D721Med (cell line): ENCODE measurements at regions not wholly inside any gene's neighbourhood (a gene's known extent, or its start where the extent isn't known, plus 50 kb on each side); places are given as distances from the start of the nearest gene placed in this dataset.
"Not testable (repeated sequence)": the region's sequence is repeated elsewhere in the genome, so short reads cannot be mapped to it uniquely, and the experiment has no call there.

ENCODE experiments used
- DNase-seq: peaks from one replicate; pipeline ENCODE4 v3.0.0; 2011; ENCODE audit warnings: low spot score; ENCODE audit not compliant: insufficient read length
- FAIRE-seq: peaks from 2 replicates; lab custom pipeline; 2011; peaks lifted over from hg19 to GRCh38; lab: Jason Lieb, UNC
- TF ChIP-seq, protein P1 (sequence below): IDR thresholded peaks from 2 replicates; pipeline ENCODE4 v1.5.1; 2012; ENCODE audit warnings: mild to moderate bottlenecking, control low read depth; ENCODE audit not compliant: insufficient read depth; ENCODE audit errors: missing control alignments

DNA sequence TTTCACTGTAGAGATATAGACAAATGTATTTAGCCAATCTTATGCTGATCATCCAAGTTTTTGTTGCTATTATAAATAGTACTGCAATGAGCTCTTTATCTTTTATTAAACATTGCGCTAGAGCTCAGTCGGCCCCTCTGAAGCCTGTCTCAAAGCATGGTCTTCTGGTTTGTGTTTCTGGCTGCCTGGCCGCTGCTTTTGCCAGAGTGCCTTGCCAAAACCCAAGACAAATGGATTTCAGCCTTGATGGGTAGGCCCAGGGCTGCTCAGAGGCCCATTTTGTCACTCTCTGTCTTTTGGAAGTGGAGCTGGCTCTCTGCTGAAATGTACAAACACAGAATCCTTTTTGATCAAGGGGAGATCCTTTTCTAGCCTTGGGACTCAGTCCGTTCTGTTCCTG is 102.9 kb upstream of the KCNG1 start:
- TF ChIP-seq, protein P1, sequence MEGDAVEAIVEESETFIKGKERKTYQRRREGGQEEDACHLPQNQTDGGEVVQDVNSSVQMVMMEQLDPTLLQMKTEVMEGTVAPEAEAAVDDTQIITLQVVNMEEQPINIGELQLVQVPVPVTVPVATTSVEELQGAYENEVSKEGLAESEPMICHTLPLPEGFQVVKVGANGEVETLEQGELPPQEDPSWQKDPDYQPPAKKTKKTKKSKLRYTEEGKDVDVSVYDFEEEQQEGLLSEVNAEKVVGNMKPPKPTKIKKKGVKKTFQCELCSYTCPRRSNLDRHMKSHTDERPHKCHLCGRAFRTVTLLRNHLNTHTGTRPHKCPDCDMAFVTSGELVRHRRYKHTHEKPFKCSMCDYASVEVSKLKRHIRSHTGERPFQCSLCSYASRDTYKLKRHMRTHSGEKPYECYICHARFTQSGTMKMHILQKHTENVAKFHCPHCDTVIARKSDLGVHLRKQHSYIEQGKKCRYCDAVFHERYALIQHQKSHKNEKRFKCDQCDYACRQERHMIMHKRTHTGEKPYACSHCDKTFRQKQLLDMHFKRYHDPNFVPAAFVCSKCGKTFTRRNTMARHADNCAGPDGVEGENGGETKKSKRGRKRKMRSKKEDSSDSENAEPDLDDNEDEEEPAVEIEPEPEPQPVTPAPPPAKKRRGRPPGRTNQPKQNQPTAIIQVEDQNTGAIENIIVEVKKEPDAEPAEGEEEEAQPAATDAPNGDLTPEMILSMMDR: no peak
- DNase-seq (no peak), FAIRE-seq (no peak)

DNA sequence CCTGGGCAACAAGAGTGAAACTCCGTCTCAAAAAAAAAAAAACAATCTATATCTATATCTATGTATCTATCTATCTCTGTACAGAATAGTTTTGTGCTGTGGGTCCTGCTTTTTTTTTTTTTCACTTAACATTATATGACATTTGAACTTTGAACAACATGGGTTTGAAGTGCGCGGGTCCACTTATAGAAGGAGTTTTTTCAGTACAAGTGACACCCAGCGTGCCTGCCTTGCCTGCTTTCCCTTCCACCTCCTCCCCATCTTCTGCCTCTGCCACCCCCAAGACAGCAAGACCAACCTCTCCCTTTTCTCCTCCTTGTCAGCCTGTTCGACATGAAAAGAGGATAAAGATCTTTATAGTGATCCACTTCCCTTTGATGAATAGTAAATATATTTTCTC is 102.2 kb upstream of the KCNG1 start:
- FAIRE-seq (no peak), DNase-seq (no peak)
- TF ChIP-seq, protein P1: no peak

DNA sequence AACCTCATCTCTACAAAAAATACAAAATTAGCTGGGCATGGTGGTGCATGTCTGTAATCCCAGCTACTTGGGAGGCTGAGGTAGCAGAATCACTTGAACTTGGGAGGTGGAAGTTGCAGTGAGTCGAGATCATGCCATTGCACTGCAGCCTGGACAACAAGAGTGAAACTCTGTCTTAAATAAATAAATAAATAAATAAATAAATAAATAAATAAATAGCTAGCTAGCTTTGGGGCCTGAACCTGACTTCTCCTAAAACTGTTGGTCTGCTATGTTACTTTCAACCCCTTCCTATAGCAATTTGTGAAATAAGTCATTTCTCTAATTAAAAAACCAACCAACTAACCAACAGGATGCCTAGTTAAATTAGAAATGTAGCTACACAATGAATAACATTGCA is 101.0 kb upstream of the KCNG1 start:
- not testable (repeated sequence) for DNase-seq, FAIRE-seq

DNA sequence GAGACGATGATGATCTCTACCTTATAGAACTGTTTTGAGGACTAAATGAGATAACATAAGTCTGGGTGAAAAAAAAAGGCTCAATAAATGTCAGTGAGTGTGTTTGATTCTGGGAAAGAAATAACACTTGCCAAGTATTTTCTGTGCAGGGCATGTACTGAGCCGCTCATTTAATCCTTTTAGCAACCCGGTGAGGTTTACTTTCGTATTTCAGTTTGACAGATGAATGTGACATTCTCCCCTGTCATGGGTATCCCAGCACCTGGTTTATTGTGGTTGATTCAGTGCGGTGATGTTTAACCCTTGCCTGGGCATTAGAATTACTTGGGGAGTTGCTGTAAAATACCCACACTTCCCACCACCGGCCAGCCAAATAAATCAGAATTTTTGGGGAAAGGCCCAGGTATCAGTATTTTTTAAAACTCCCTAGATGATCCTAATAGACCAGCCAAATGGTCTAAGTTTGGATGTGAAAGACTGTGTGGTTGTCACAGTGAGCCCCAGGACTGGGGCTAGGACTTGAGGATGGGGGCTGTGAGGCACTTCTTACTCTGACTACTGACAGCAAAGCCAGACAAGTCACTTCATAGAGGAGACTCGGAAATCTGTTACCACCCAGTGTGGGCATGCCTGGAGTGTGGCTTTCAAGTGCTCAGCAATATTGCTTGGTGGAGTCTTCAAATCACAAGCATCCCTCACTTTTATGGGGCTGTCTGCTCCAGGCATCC is 100.2 kb upstream of the KCNG1 start:
- FAIRE-seq: no peak
- TF ChIP-seq, protein P1: no peak
- DNase-seq: no peak

DNA sequence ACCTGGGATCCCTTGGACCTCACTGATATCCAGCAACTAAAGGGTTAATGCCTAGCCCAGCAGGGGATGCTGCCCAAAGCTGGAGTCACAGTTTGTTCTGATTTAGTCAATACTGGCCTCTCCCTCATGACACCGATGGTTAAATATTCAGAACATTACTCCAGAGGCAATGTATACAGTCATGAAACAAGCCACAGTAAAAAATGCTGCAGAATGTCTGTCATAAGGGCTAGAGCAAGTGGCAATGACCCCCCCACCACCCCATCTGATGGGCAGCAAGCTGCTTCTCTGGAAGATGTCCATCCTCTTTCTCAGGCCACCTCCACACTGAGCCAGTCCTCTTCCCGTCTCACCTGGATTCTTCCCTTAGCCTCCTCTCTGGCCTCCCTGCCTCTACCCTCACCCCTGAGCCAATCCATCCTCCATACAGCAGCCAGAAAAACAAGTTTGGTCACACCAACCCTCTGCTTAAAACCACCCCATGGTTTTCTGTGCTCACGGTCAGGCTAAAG is 99.0 kb upstream of the KCNG1 start:
- DNase-seq (no peak), FAIRE-seq (no peak)
- TF ChIP-seq, protein P1: no peak

DNA sequence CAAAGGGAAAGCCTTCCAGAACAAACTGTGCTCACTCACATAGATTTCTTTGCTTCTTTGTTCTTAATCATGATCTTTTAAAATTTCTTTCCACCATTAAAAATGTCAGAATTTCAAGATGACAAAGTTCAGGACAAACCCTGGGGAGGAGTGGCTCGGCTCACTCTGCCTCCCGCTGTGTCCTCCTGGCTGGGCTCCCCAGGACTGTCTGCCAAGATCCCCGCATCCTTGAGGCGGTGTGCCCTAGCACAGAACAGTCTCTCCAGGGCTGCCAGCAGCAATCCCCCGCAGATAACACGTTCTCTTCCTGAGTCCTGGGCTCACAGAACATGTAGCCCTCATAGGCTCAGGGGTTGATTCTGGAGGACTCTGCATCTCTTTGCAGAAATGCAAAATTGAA is 98.4 kb upstream of the KCNG1 start:
- TF ChIP-seq, protein P1: no peak
- DNase-seq (no peak), FAIRE-seq (no peak)

DNA sequence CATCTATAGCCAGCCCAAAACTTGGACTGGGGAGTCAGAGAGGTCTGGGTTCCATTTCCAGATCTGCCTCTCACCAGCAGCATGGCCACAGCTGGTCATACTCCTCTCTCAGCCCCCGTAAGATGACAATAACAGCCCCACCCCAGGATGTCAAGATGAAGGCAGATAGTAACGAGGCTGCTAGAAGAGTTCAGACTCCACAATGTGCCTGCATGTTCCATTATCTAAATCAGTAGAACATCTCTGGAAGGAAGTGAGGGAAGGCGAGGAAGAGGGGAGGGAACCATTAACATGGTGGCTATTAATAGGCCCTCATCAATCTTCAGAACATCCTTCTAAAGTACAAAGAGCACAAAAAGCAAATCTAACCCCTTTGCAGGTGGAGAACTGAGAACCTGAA is 98.0 kb upstream of the KCNG1 start:
- FAIRE-seq (no peak), DNase-seq (no peak)
- TF ChIP-seq, protein P1: no peak
